Heart left ventricle (tissue), 16 donors: ENCODE measurements at regions not wholly inside any gene's neighbourhood (a gene's known extent, or its start where the extent isn't known, plus 50 kb on each side); places are given as distances from the start of the nearest gene placed in this dataset.

ENCODE experiments used
- ATAC-seq, 4 donors: fragments of 200-7000 bp; cut with Tn5 transposase; one replicate each; pipeline ENCODE4 v1.9.1; 2020 to 2022; ENCODE audit warnings: moderate library complexity in 4 of 4, mild to moderate bottlenecking in 3 of 4, moderate number of reproducible peaks in 1 of 4
- DNase-seq, 5 donors: peaks; one replicate each; pipeline ENCODE4 v3.0.0-alpha.2; 2020
- H3K27ac ChIP-seq, 12 donors: fragments of 200-600 bp; sonication (generic) in 4 of 12; one replicate each; pipeline versions ENCODE4 v1.5.0 to v1.8.0; 2016 to 2022; ENCODE audit warnings: mild to moderate bottlenecking in 2 of 12
- H3K27me3 ChIP-seq, 9 donors: fragments of 200-600 bp; sonication (generic) in 2 of 9; one replicate each; pipeline versions ENCODE4 v1.5.1 to v1.8.0; 2016 to 2022; ENCODE audit warnings: mild to moderate bottlenecking in 3 of 9
- H3K36me3 ChIP-seq, 9 donors: fragments of 200-600 bp; sonication (generic) in 2 of 9; one replicate each; pipeline versions ENCODE4 v1.5.0 to v1.8.0; 2018 to 2022; ENCODE audit warnings: mild to moderate bottlenecking in 2 of 9
- H3K4me1 ChIP-seq, 12 donors: fragments of 200-600 bp; sonication (generic) in 4 of 12; one replicate each; pipeline versions ENCODE4 v1.5.0 to v1.8.0; 2016 to 2022; ENCODE audit warnings: mild to moderate bottlenecking in 3 of 12
- H3K4me3 ChIP-seq, 12 donors: fragments of 200-600 bp; sonication (generic) in 4 of 12; one replicate each; pipeline versions ENCODE4 v1.5.0 to v1.8.0; 2017 to 2022; ENCODE audit warnings: mild to moderate bottlenecking in 9 of 12, moderate library complexity in 4 of 12
- H3K9me3 ChIP-seq, 12 donors: fragments of 200-600 bp; sonication (generic) in 4 of 12; one replicate each; pipeline versions ENCODE4 v1.5.0 to v1.8.0; 2016 to 2022; ENCODE audit warnings: mild to moderate bottlenecking in 1 of 12
- POLR2A ChIP-seq, 2 donors: fragments of 450-650 bp; IDR thresholded peaks; one replicate each; pipeline ENCODE4 v1.6.1; 2017; ENCODE audit warnings: antibody characterized with exemption in 2 of 2, mild to moderate bottlenecking in 2 of 2, moderate library complexity in 2 of 2
- WGBS, 4 donors: extraction: QIAGEN DNeasy Blood & Tissue Kit in 2 of 4; methylation state at CpG; one replicate each; pipeline versions ENCODE4 v1.1.5 to v1.1.7; 2013 to 2018; 5-methylcytosine and 5-hydroxymethylcytosine counted together
- intact Hi-C, 10 donors: fragments of 100-400 bp; cut with DNase I; formaldehyde crosslinking; loops; one replicate each; pipeline versions ENCODE4 v1.11.1 to v1.14.2; 2022
- TF ChIP-seq, protein P1 (sequence below), 12 donors: fragments of 200-600 bp; sonication (generic) in 4 of 12; IDR thresholded peaks; one replicate each; pipeline versions ENCODE4 v1.5.0 to v1.8.0; 2018 to 2022; ENCODE audit warnings: antibody characterized with exemption in 12 of 12, mild to moderate bottlenecking in 5 of 12
- donor health status: ischemic (EF 13 %, LVEDD 7.1; RV severe dilation, severe dysfunction).
- donor health status: healthy with polysubstance abuse.
- donor health status: DM: no; HTN: yes; CAD: no.
- donor health status: DM: no; HTN: no; CAD: no.
- donor health status: ischemic (EF 25% LVEDD 6.9; RV normal size, moderate dysfunction).
- donor health status: ischemic (EF 25% LVEDD 5.7; RV mildly dilated, moderate dysfunction).
- donor health status: healthy.
- donor health status: DM: yes; HTN: yes; CAD: no.
- donor health status: ischemic (EF 35%, LVEDD 5.7; RV mildly dilated, moderate dysfunction).
- donor health status: nonischemic (EF 11% LVEDD 7.7; RV severe dilation, severe dysfunction).
- donor health status: DM: yes; HTN: yes; CAD: no.
- donor health status: PGD.
- donor health status: ischemic (EF 29% LVEDD 5.4; RV normal size, mild dysfunction).
- donor health status: nonischemic (EF 23%, LVEDD 6.1; RV moderate dilation, normal function).

- Histone ChIP-seq H3K4me1 (peaks cover 0 to 7% (median 2%) of the 10 kb centered on the region in 12 donors), H3K27ac (no peak overlapping the region), H3K27me3 (peaks cover 0 to 8% (median 0%) of the 10 kb centered on the region in 9 donors), H3K36me3 (no peaks in the 10 kb centered on the region), H3K4me3 (no peak overlapping the region), H3K9me3 (no peaks in the 10 kb centered on the region)
- intact Hi-C loops, result loop anchor here in 3 of 10 donors (10.0 kb wide), 3 partner anchors 181 to 441 kb away; partner anchors contain the start of genes DOCK4 (in 1 of the 3) and ZNF277 (in 1 of the 3)
- no peak for TF ChIP-seq POLR2A (IDR thresholded peaks at IDR 0.05)
- TF ChIP-seq, protein P1, sequence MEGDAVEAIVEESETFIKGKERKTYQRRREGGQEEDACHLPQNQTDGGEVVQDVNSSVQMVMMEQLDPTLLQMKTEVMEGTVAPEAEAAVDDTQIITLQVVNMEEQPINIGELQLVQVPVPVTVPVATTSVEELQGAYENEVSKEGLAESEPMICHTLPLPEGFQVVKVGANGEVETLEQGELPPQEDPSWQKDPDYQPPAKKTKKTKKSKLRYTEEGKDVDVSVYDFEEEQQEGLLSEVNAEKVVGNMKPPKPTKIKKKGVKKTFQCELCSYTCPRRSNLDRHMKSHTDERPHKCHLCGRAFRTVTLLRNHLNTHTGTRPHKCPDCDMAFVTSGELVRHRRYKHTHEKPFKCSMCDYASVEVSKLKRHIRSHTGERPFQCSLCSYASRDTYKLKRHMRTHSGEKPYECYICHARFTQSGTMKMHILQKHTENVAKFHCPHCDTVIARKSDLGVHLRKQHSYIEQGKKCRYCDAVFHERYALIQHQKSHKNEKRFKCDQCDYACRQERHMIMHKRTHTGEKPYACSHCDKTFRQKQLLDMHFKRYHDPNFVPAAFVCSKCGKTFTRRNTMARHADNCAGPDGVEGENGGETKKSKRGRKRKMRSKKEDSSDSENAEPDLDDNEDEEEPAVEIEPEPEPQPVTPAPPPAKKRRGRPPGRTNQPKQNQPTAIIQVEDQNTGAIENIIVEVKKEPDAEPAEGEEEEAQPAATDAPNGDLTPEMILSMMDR (IDR thresholded peaks at IDR 0.05), result no peak
- ATAC-seq (no peak), DNase-seq (no peak)
- 64 to 84% (median 77%) methylated on average over 2 of the region's 2 CpGs for WGBS, 4 donors
Measured at GRCh38 chr7:112395411-112395810, 54.8 kb upstream of the IFRD1 start.

DNA sequence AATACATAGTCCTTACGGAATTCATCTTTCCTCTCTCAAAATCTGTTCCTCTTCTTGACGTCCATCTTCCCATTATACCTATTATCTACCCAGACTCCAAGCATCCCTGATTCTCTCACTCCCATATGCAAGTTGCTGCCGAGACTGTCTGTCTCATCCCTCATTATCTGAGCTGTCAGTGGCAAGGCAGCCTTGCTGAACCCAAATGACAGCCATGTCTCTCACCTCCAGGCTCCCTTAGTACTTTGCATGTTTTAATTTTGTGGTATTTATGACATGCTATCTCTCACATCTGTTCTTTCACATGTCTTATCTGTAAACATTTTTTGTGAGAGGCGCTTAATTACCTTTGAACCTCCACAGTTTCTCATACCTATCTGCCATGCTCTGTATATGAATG, 54.4 kb upstream of the IFRD1 start:
- DNase-seq, result no peak

DNA sequence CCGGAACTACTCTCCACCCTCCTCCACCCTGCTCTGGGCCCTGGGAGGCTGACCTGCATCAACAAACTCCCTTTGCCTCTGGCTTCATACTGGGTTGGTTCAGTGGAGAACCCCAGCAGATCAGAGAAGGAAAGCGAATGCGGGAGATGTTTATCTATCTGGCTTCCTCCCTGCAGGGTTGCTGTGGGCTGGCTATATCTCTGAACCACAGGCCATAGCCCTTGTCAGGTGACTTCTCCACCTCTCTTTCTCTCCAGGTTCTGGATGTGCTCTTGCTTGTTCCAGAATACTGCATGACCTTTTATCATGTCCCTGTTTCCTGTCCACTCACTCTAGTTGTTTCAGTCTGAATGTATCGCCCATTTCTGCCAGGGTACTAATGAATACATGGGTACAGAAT, 51.7 kb upstream of the IFRD1 start:
- TF ChIP-seq POLR2A (IDR thresholded peaks at IDR 0.05), result no peak
- TF ChIP-seq, protein P1 (IDR thresholded peaks at IDR 0.05), result no peak
- intact Hi-C loops, result loop anchor here in 3 of 10 donors (10.0 kb wide), 3 partner anchors 184 to 444 kb away; partner anchors contain the start of genes DOCK4 (in 1 of the 3) and ZNF277 (in 1 of the 3)
- 57 to 71% (median 61%) methylated on average over 3 to 4 of the region's 4 CpGs for WGBS, 4 donors
- DNase-seq (no peak), ATAC-seq (no peak)
- H3K27me3 ChIP-seq, result peaks cover 0 to 8% (median 0%) of the 10 kb centered on the region in 9 donors
- no peaks in the 10 kb centered on the region for H3K4me1 ChIP-seq
- H3K4me3 ChIP-seq, result no peak overlapping the region
- H3K27ac ChIP-seq, result no peak overlapping the region
- H3K36me3 ChIP-seq, result no peaks in the 10 kb centered on the region
- H3K9me3 ChIP-seq, result no peaks in the 10 kb centered on the region

More for the DNA sequence above, 54.4 kb upstream of the IFRD1 start:
- H3K9me3 ChIP-seq, result no peaks in the 10 kb centered on the region
- H3K4me3 ChIP-seq, result no peak overlapping the region
- intact Hi-C loops, result loop anchor here in 3 of 10 donors (10.0 kb wide), 3 partner anchors 181 to 441 kb away; partner anchors contain the start of genes DOCK4 (in 1 of the 3) and ZNF277 (in 1 of the 3)
- no peak for TF ChIP-seq POLR2A (IDR thresholded peaks at IDR 0.05)
- TF ChIP-seq, protein P1 (IDR thresholded peaks at IDR 0.05), result no peak
- no peaks in the 10 kb centered on the region for H3K36me3 ChIP-seq
- WGBS, 4 donors, result 63 to 80% (median 67%) methylated on average over 4 of the region's 4 CpGs
- no peak overlapping the region for H3K27ac ChIP-seq
- H3K27me3 ChIP-seq, result peaks cover 0 to 8% (median 0%) of the 10 kb centered on the region in 9 donors
- no peak for ATAC-seq
- H3K4me1 ChIP-seq, result peaks cover 0 to 7% (median 2%) of the 10 kb centered on the region in 12 donors

DNA sequence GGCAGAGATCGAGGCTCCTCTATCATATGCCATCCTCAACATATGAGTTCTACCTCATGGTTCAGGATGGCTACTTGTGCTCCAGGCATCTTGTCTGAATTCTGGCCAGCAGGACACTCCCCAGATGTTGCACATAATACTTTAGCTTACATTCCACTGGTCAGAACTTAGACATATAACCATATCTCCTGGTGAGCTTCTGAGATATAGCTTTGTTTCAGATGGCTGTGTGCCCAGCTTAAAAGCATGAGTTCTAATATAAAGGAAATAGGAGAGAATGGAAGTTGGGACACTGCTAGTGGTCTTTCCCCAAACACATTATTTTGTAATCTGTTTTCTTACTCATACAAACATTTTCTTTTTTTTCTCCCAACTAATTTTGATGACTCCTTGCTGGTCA, 50.8 kb upstream of the IFRD1 start:
- Histone ChIP-seq H3K27me3 (peaks cover 0 to 8% (median 0%) of the 10 kb centered on the region in 9 donors), H3K4me1 (no peaks in the 10 kb centered on the region), H3K4me3 (no peak overlapping the region), H3K27ac (no peak overlapping the region), H3K36me3 (no peaks in the 10 kb centered on the region), H3K9me3 (no peaks in the 10 kb centered on the region)
- intact Hi-C loops, result loop anchor here in 3 of 10 donors (10.0 kb wide), 3 partner anchors 185 to 445 kb away; partner anchors contain the start of genes DOCK4 (in 1 of the 3) and ZNF277 (in 1 of the 3)
- no peak for ATAC-seq
- 89 to 100% (median 95%) methylated on average over 1 of the region's 1 CpG for WGBS, 4 donors
- no peak for TF ChIP-seq POLR2A (IDR thresholded peaks at IDR 0.05)
- TF ChIP-seq, protein P1 (IDR thresholded peaks at IDR 0.05), result no peak
- DNase-seq, result no peak
